Endothelial cell of umbilical vein (primary cell): ENCODE measurements at regions not wholly inside any gene's neighbourhood (a gene's known extent, or its start where the extent isn't known, plus 50 kb on each side); places are given as distances from the start of the nearest gene placed in this dataset.

Experiments
- BruUV-seq: library from RNA; stranded (reverse); fragments of 400-500 nt; replicated peaks from 2 replicates; lab custom pipeline; 2021; lab: Mats Ljungman, UMichigan
- CTCF ChIA-PET: fragments of 300-600, 350-600 bp; sonication (Branson Sonifier 250); formaldehyde crosslinking; loops from one replicate; lab custom pipeline; 2021; ENCODE audit warnings: antibody characterized with exemption, inconsistent platforms; lab: Charles Lee
- POLR2A ChIA-PET: fragments of 300-600, 350-600 bp; sonication (Branson Sonifier 250); formaldehyde crosslinking; loops from one replicate; lab custom pipeline; 2021; ENCODE audit warnings: antibody characterized with exemption, inconsistent platforms; lab: Charles Lee
- DNase-seq: peaks from one replicate; pipeline ENCODE4 v3.0.0-alpha.2; 2011; ENCODE audit warnings: low read depth, low spot score
- FAIRE-seq: peaks from 2 replicates; lab custom pipeline; 2011; peaks lifted over from hg19 to GRCh38; lab: Jason Lieb, UNC
- H2AFZ ChIP-seq: 2 replicates; pipeline ENCODE4 v1.6.0; 2012; ENCODE audit warnings: low read depth, low read length, control low read depth, inconsistent platforms
- H3K27ac ChIP-seq: 2 replicates; pipeline ENCODE4 v1.5.1; 2011; ENCODE audit warnings: low read depth, mild to moderate bottlenecking, control low read depth, low read length, moderate library complexity; ENCODE audit not compliant: insufficient read depth
- H3K27me3 ChIP-seq, 2 experiments: 2 replicates each; pipeline versions ENCODE4 v1.6.0 to v1.6.1; 2011; ENCODE audit warnings: low read length in 2 of 2, mixed read lengths in 1 of 2; ENCODE audit not compliant: control insufficient read depth in 2 of 2, insufficient read depth in 2 of 2
- H3K36me3 ChIP-seq, 2 experiments: 2 replicates in 1 of 2; 3 replicates in 1 of 2; pipeline ENCODE4 v1.5.1; 2011; ENCODE audit warnings: low read length in 2 of 2, mild to moderate bottlenecking in 1 of 2, moderate library complexity in 1 of 2; ENCODE audit not compliant: control insufficient read depth in 2 of 2, insufficient read depth in 2 of 2; ENCODE audit errors: extremely low read depth in 1 of 2
- H3K4me1 ChIP-seq: 3 replicates; pipeline ENCODE4 v1.5.1; 2011; ENCODE audit warnings: mild to moderate bottlenecking, low read length; ENCODE audit not compliant: control insufficient read depth, insufficient read depth; ENCODE audit errors: extremely low read depth
- H3K4me2 ChIP-seq: 2 replicates; pipeline ENCODE4 v1.6.1; 2011; ENCODE audit warnings: low read length, control low read depth, mixed read lengths; ENCODE audit not compliant: insufficient read depth
- H3K4me3 ChIP-seq, 3 experiments: fragments of 200-600 bp in 1 of 3; sonication (generic), shearing (Covaris generic) in 1 of 3; replicated peaks in 1 of 3; 2 replicates each; pipeline ENCODE4 v1.5.1; 2011 to 2016; ENCODE audit warnings: control low read depth in 3 of 3, low read length in 3 of 3, mild to moderate bottlenecking in 2 of 3, inconsistent platforms in 1 of 3, low read depth in 1 of 3, moderate library complexity in 1 of 3; ENCODE audit not compliant: insufficient read depth in 1 of 3
- H3K79me2 ChIP-seq: 2 replicates; pipeline ENCODE4 v1.6.0; 2012; ENCODE audit warnings: low read length, inconsistent platforms; ENCODE audit not compliant: control insufficient read depth, insufficient read depth
- H3K9ac ChIP-seq: replicated peaks from 2 replicates; pipeline ENCODE3; 2011; ENCODE audit warnings: low read length, control low read depth; ENCODE audit not compliant: insufficient read depth; ENCODE audit errors: extremely low read depth
- H3K9me1 ChIP-seq: replicated peaks from 3 replicates; pipeline ENCODE4 v1.6.0; 2011; ENCODE audit warnings: mild to moderate bottlenecking, low read length; ENCODE audit not compliant: control insufficient read depth, insufficient read depth; ENCODE audit errors: extremely low read depth
- H3K9me3 ChIP-seq: replicated peaks from 2 replicates; pipeline ENCODE4 v1.5.1; 2012; ENCODE audit warnings: low read length, inconsistent platforms; ENCODE audit not compliant: control insufficient read depth, insufficient read depth
- H4K20me1 ChIP-seq: replicated peaks from 2 replicates; pipeline ENCODE3; 2011; ENCODE audit warnings: mild to moderate bottlenecking, low read length; ENCODE audit not compliant: control insufficient read depth, insufficient read depth; ENCODE audit errors: extremely low read depth
- EZH2 ChIP-seq: IDR thresholded peaks from 2 replicates; pipeline ENCODE4 v1.6.1; 2012; ENCODE audit warnings: borderline replicate concordance, low read depth, mild to moderate bottlenecking, moderate library complexity, low read length, inconsistent platforms; ENCODE audit not compliant: severe bottlenecking
- FOS ChIP-seq: IDR thresholded peaks from 2 replicates; pipeline ENCODE4 v1.6.1; 2011; ENCODE audit warnings: mild to moderate bottlenecking, low read length, moderate library complexity, borderline replicate concordance; ENCODE audit not compliant: insufficient read depth
- GATA2 ChIP-seq: IDR thresholded peaks from 2 replicates; pipeline ENCODE4 v1.7.0; 2011; ENCODE audit warnings: low read depth, mild to moderate bottlenecking, moderate library complexity, mixed read lengths, low read length; ENCODE audit not compliant: insufficient read length, insufficient read depth
- JUN ChIP-seq: IDR thresholded peaks from 2 replicates; pipeline ENCODE4 v1.6.1; 2011; ENCODE audit warnings: borderline replicate concordance, low read depth; ENCODE audit not compliant: insufficient read length, insufficient read depth
- MAX ChIP-seq: IDR thresholded peaks from 2 replicates; pipeline ENCODE4 v1.6.1; 2011; ENCODE audit not compliant: insufficient read depth, insufficient read length
- MYC ChIP-seq: IDR thresholded peaks from one replicate; pipeline ENCODE4 v1.6.1; 2011; ENCODE audit warnings: mild to moderate bottlenecking, low read depth, low read length
- POLR2A ChIP-seq: IDR thresholded peaks from 2 replicates; pipeline ENCODE4 v1.6.1; 2012; ENCODE audit warnings: low read depth, mild to moderate bottlenecking, control low read depth, low read length
- POLR2AphosphoS5 ChIP-seq: IDR thresholded peaks from 2 replicates; pipeline ENCODE4 v1.6.1; 2012; ENCODE audit warnings: low read depth, mild to moderate bottlenecking, control low read depth, low read length, moderate library complexity; ENCODE audit not compliant: insufficient read depth
- dilution Hi-C: fragments of 300-500 bp; cut with MboI; formaldehyde crosslinking; loops from one replicate; pipeline ENCODE4 v1.15.0; 2019; ENCODE audit warnings: low sequenced_read_pairs; ENCODE audit not compliant: extremely low pct_ligation_motif_present
- intact Hi-C: fragments of 100-400 bp; cut with micrococcal nuclease; formaldehyde crosslinking; loops from one replicate; pipeline ENCODE4 v1.10.0; 2022
- TF ChIP-seq, protein P1 (sequence below), 2 donors: IDR thresholded peaks; 1 replicate in 1 of 2; 2 replicates in 1 of 2; pipeline ENCODE4 v1.5.1; 2011; ENCODE audit warnings: low read length in 2 of 2, mild to moderate bottlenecking in 2 of 2, moderate library complexity in 2 of 2, control low read depth in 1 of 2, inconsistent platforms in 1 of 2, low read depth in 1 of 2; ENCODE audit not compliant: insufficient read depth in 1 of 2; ENCODE audit errors: extremely low read depth in 1 of 2

GRCh38 chr6:126764671-126765070, 353.8 kb upstream of the RSPO3 start:
- Histone ChIP-seq H3K4me1 (no peaks in the 10 kb centered on the region), H3K9ac (no peak overlapping the region), H3K27ac (no peak overlapping the region), H3K9me3 (no peaks in the 10 kb centered on the region), H3K36me3 (no peaks in the 10 kb centered on the region), H3K79me2 (no peaks in the 10 kb centered on the region), H3K27me3 (no peaks in the 10 kb centered on the region), H4K20me1 (no peaks in the 10 kb centered on the region), H3K9me1 (no peaks in the 10 kb centered on the region), H2AFZ (no peak overlapping the region), H3K4me3 (no peak overlapping the region), H3K4me2 (no peak overlapping the region)
- ChIA-PET POLR2A (no interaction called here), CTCF (interaction anchor here (1.6 kb wide), 2 partner anchors 11 to 20 kb away, joined by 4 to 8 read pairs; no protein-coding TSS in a partner anchor)
- intact Hi-C loops, result no loop called here
- TF ChIP-seq POLR2A, result no peak
- no peak for TF ChIP-seq EZH2
- no peak for TF ChIP-seq JUN
- no peak for TF ChIP-seq GATA2
- no peak for TF ChIP-seq FOS
- TF ChIP-seq, protein P1, sequence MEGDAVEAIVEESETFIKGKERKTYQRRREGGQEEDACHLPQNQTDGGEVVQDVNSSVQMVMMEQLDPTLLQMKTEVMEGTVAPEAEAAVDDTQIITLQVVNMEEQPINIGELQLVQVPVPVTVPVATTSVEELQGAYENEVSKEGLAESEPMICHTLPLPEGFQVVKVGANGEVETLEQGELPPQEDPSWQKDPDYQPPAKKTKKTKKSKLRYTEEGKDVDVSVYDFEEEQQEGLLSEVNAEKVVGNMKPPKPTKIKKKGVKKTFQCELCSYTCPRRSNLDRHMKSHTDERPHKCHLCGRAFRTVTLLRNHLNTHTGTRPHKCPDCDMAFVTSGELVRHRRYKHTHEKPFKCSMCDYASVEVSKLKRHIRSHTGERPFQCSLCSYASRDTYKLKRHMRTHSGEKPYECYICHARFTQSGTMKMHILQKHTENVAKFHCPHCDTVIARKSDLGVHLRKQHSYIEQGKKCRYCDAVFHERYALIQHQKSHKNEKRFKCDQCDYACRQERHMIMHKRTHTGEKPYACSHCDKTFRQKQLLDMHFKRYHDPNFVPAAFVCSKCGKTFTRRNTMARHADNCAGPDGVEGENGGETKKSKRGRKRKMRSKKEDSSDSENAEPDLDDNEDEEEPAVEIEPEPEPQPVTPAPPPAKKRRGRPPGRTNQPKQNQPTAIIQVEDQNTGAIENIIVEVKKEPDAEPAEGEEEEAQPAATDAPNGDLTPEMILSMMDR (IDR thresholded peaks at IDR 0.05; ENCODE audit: extremely low read depth in 1 of 2, insufficient read depth in 1 of 2, low read depth in 1 of 2, low read length in 2 of 2), result no peak
- TF ChIP-seq POLR2AphosphoS5, result no peak
- TF ChIP-seq MAX, result no peak
- no peak for TF ChIP-seq MYC
- dilution Hi-C loops, result no loop called here
- BruUV-seq, result no TSS peak
- no peak for DNase-seq
- no peak for FAIRE-seq
